ENCODE measurements at regions not wholly inside any gene's neighbourhood (a gene's known extent, or its start where the extent isn't known, plus 50 kb on each side); places are given as distances from the start of the nearest gene placed in this dataset.

DNA sequence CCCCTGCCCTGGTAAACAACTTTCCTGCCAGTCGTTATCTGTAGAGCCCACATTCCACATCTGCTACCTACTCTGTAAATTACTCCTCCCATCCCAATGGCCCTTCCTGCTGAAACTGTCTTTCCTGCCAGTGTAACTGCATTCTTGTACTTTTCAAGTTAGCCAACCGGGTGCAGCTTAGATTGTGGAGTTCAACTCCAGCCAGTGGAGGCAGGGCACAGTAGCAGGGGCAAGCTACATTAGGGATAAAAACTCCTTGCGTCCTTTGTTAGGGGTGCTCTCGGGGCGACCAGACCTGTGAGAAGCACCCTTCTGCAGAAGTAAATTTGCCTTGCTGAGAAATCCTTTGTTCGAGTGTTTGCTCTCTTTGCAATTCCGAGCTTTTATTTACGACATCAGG is 639.0 kb upstream of the TYRP1 start:
- no peaks in the 10 kb centered on the region for H3K36me3 ChIP-seq
- H3K9me3 ChIP-seq, result peaks cover 5 to 6% of the 10 kb centered on the region in 2 donors
- DNase-seq, result no peak
- intact Hi-C loops (cut with DNase I; ENCODE audit: low total_unique reads) (no loop called here), in situ Hi-C loops (cut with MboI; ENCODE audit: low pct_ligation_motif_present in 1 of 4, low pct_unique_long_range_greater_than_20kb in 1 of 4, low sequenced_read_pairs in 3 of 4) (no loop called here)
- H3K4me3 ChIP-seq, result no peak overlapping the region
- H3K27ac ChIP-seq, result no peak overlapping the region
- TF ChIP-seq, protein P1, sequence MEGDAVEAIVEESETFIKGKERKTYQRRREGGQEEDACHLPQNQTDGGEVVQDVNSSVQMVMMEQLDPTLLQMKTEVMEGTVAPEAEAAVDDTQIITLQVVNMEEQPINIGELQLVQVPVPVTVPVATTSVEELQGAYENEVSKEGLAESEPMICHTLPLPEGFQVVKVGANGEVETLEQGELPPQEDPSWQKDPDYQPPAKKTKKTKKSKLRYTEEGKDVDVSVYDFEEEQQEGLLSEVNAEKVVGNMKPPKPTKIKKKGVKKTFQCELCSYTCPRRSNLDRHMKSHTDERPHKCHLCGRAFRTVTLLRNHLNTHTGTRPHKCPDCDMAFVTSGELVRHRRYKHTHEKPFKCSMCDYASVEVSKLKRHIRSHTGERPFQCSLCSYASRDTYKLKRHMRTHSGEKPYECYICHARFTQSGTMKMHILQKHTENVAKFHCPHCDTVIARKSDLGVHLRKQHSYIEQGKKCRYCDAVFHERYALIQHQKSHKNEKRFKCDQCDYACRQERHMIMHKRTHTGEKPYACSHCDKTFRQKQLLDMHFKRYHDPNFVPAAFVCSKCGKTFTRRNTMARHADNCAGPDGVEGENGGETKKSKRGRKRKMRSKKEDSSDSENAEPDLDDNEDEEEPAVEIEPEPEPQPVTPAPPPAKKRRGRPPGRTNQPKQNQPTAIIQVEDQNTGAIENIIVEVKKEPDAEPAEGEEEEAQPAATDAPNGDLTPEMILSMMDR (IDR thresholded peaks at IDR 0.05), result no peak
- TF ChIP-seq POLR2AphosphoS5 (IDR thresholded peaks at IDR 0.05), result no peak
- TF ChIP-seq EP300 (IDR thresholded peaks at IDR 0.05; ENCODE audit: low read depth), result no peak
- no peak for TF ChIP-seq POLR2A (IDR thresholded peaks at IDR 0.05)
- WGBS, 2 donors (ENCODE audit: low coverage in 1 of 2), result 56 to 85% methylated on average over 1 to 8 of the region's 8 CpGs
- no peaks in the 10 kb centered on the region for H3K4me1 ChIP-seq
- no peaks in the 10 kb centered on the region for H3K27me3 ChIP-seq

- H3K9me3 ChIP-seq, result peaks cover 6 to 8% of the 10 kb centered on the region in 2 donors
- no peaks in the 10 kb centered on the region for H3K4me1 ChIP-seq
- intact Hi-C loops (cut with DNase I; ENCODE audit: low total_unique reads), result no loop called here
- 84% methylated on average over 2 of the region's 2 CpGs for WGBS, 2 donors (ENCODE audit: low coverage in 1 of 2)
- no peaks in the 10 kb centered on the region for H3K36me3 ChIP-seq
- no peak overlapping the region for H3K27ac ChIP-seq
- TF ChIP-seq, protein P1 (IDR thresholded peaks at IDR 0.05), result no peak
- TF ChIP-seq POLR2A (IDR thresholded peaks at IDR 0.05) (no peak), EP300 (IDR thresholded peaks at IDR 0.05; ENCODE audit: low read depth) (no peak), POLR2AphosphoS5 (IDR thresholded peaks at IDR 0.05) (no peak)
- in situ Hi-C loops (cut with MboI; ENCODE audit: low pct_ligation_motif_present in 1 of 4, low pct_unique_long_range_greater_than_20kb in 1 of 4, low sequenced_read_pairs in 3 of 4), result no loop called here
- no peak overlapping the region for H3K4me3 ChIP-seq
- DNase-seq, result no peak
- no peaks in the 10 kb centered on the region for H3K27me3 ChIP-seq
These were observed 636.3 kb upstream of the TYRP1 start for GRCh38 chr9:12056874-12057273.

DNA sequence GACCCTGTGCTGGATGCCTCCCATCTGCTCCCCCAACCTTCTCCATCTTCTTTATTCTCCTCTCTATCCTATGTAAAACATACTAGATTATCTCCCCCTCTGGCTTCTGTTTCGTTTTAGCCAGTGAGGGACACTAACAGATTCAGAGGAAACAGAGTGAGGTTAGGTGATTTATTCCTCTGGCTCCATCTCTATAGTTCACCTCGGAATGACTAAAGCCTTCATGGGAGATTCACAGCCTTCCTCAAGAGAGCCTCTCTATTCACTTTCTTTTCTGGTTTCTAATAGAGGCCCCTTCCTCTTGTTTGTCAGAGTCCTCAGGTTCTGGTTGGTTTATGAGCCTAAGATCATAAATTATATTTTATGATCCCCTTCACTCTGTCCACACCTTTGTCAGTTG is 633.1 kb upstream of the TYRP1 start:
- peaks cover 0 to 5% of the 10 kb centered on the region in 2 donors for H3K9me3 ChIP-seq
- DNase-seq, result no peak
- no peak overlapping the region for H3K27ac ChIP-seq
- H3K4me1 ChIP-seq, result no peaks in the 10 kb centered on the region
- intact Hi-C loops (cut with DNase I; ENCODE audit: low total_unique reads) (no loop called here), in situ Hi-C loops (cut with MboI; ENCODE audit: low pct_ligation_motif_present in 1 of 4, low pct_unique_long_range_greater_than_20kb in 1 of 4, low sequenced_read_pairs in 3 of 4) (no loop called here)
- no peak overlapping the region for H3K4me3 ChIP-seq
- no peaks in the 10 kb centered on the region for H3K36me3 ChIP-seq
- TF ChIP-seq POLR2A (IDR thresholded peaks at IDR 0.05), result no peak
- no peaks in the 10 kb centered on the region for H3K27me3 ChIP-seq
- 19 to 27% methylated on average over 2 of the region's 2 CpGs for WGBS, 2 donors (ENCODE audit: low coverage in 1 of 2)

DNA sequence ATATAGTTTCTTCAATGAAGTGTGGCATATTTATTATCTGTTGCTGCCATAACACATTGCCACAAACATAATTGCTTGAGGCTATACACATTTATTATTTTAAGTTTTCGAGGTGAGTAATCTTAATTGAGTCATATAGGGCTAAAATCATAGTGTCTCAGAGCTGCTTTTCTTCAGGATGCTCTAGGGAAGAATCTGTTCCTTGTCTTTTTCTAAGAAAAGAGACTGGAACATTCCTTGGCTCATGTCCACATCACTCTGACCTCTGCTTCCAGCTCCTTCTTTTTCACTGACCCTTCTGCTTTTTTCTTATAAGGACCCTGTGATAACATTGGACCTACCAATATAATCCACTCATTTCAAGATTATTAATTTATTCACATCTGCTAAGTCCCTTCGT is 632.4 kb upstream of the TYRP1 start:
- DNase-seq, result no peak
- 33 to 64% methylated on average over 2 of the region's 2 CpGs for WGBS, 2 donors (ENCODE audit: low coverage in 1 of 2)
- TF ChIP-seq EP300 (IDR thresholded peaks at IDR 0.05; ENCODE audit: low read depth) (no peak), POLR2AphosphoS5 (IDR thresholded peaks at IDR 0.05) (no peak), POLR2A (IDR thresholded peaks at IDR 0.05) (no peak)
- TF ChIP-seq, protein P1 (IDR thresholded peaks at IDR 0.05), result no peak

GRCh38 chr9:12065050-12065449 is 628.1 kb upstream of the TYRP1 start:
- WGBS, 2 donors (ENCODE audit: low coverage in 1 of 2), result 16 to 20% methylated on average over 3 of the region's 3 CpGs
- no peaks in the 10 kb centered on the region for H3K36me3 ChIP-seq
- no peak overlapping the region for H3K27ac ChIP-seq
- no peaks in the 10 kb centered on the region for H3K27me3 ChIP-seq
- DNase-seq, result no peak
- in situ Hi-C loops (cut with MboI; ENCODE audit: low pct_ligation_motif_present in 1 of 4, low pct_unique_long_range_greater_than_20kb in 1 of 4, low sequenced_read_pairs in 3 of 4) (no loop called here), intact Hi-C loops (cut with DNase I; ENCODE audit: low total_unique reads) (no loop called here)
- H3K4me1 ChIP-seq, result no peaks in the 10 kb centered on the region
- no peak overlapping the region for H3K4me3 ChIP-seq
- TF ChIP-seq POLR2AphosphoS5 (IDR thresholded peaks at IDR 0.05), result no peak
- TF ChIP-seq, protein P1 (IDR thresholded peaks at IDR 0.05), result no peak
- TF ChIP-seq EP300 (IDR thresholded peaks at IDR 0.05; ENCODE audit: low read depth), result no peak
- no peak for TF ChIP-seq POLR2A (IDR thresholded peaks at IDR 0.05)
- H3K9me3 ChIP-seq, result peaks cover 0 to 3% of the 10 kb centered on the region in 2 donors

More for the DNA sequence above, 632.4 kb upstream of the TYRP1 start:
- no peaks in the 10 kb centered on the region for H3K4me1 ChIP-seq
- H3K9me3 ChIP-seq, result peaks cover 0 to 3% of the 10 kb centered on the region in 2 donors
- no peak overlapping the region for H3K27ac ChIP-seq
- H3K27me3 ChIP-seq, result no peaks in the 10 kb centered on the region
- H3K36me3 ChIP-seq, result no peaks in the 10 kb centered on the region
- no peak overlapping the region for H3K4me3 ChIP-seq
- intact Hi-C loops (cut with DNase I; ENCODE audit: low total_unique reads), result no loop called here
- in situ Hi-C loops (cut with MboI; ENCODE audit: low pct_ligation_motif_present in 1 of 4, low pct_unique_long_range_greater_than_20kb in 1 of 4, low sequenced_read_pairs in 3 of 4), result no loop called here

All from transverse colon (tissue), 4 donors.